ENCODE measurements at regions not wholly inside any gene's neighbourhood (a gene's known extent, or its start where the extent isn't known, plus 50 kb on each side); places are given as distances from the start of the nearest gene placed in this dataset.

GRCh38 chr1:78715181-78715661 lies 65.6 kb downstream of the IFI44 start:
- no peak for DNase-seq (ENCODE audit: low spot score)
- H3K4me1 Mint-ChIP-seq (ENCODE audit: low read depth), result no peaks in the 10 kb centered on the region
- intact Hi-C loops (cut with micrococcal nuclease), result no loop called here
- H3K36me3 Mint-ChIP-seq (ENCODE audit: low read depth), result no peaks in the 10 kb centered on the region
- H3K4me3 Mint-ChIP-seq, result no peak overlapping the region
- H3K27me3 Mint-ChIP-seq (ENCODE audit: insufficient read depth), result peaks cover 10% of the 10 kb centered on the region
- H3K9me3 Mint-ChIP-seq, result no peaks in the 10 kb centered on the region
- H3K27ac Mint-ChIP-seq, result no peak overlapping the region

- peaks cover 10% of the 10 kb centered on the region for H3K27me3 Mint-ChIP-seq (ENCODE audit: insufficient read depth)
- no peak for DNase-seq (ENCODE audit: low spot score)
- no peaks in the 10 kb centered on the region for H3K9me3 Mint-ChIP-seq
- intact Hi-C loops (cut with micrococcal nuclease), result no loop called here
- H3K27ac Mint-ChIP-seq, result no peak overlapping the region
- no peaks in the 10 kb centered on the region for H3K36me3 Mint-ChIP-seq (ENCODE audit: low read depth)
- H3K4me3 Mint-ChIP-seq, result no peak overlapping the region
- no peaks in the 10 kb centered on the region for H3K4me1 Mint-ChIP-seq (ENCODE audit: low read depth)
Measured at GRCh38 chr1:78716186-78716585, 66.6 kb downstream of the IFI44 start.

GRCh38 chr1:78718566-78718965 lies 68.9 kb downstream of the IFI44 start:
- Mint-ChIP-seq H3K9me3 (no peaks in the 10 kb centered on the region), H3K4me3 (no peak overlapping the region), H3K4me1 (ENCODE audit: low read depth) (no peaks in the 10 kb centered on the region), H3K27ac (no peak overlapping the region), H3K36me3 (ENCODE audit: low read depth) (no peaks in the 10 kb centered on the region), H3K27me3 (ENCODE audit: insufficient read depth) (peaks cover 10% of the 10 kb centered on the region)
- intact Hi-C loops (cut with micrococcal nuclease), result no loop called here
- DNase-seq (ENCODE audit: low spot score), result no peak

- Mint-ChIP-seq H3K9me3 (no peaks in the 10 kb centered on the region), H3K4me3 (no peak overlapping the region), H3K36me3 (ENCODE audit: low read depth) (no peaks in the 10 kb centered on the region), H3K4me1 (ENCODE audit: low read depth) (no peaks in the 10 kb centered on the region), H3K27me3 (ENCODE audit: insufficient read depth) (peaks cover 3% of the 10 kb centered on the region), H3K27ac (no peak overlapping the region)
- intact Hi-C loops (cut with micrococcal nuclease), result no loop called here
- DNase-seq (ENCODE audit: low spot score), result no peak
Measured at GRCh38 chr1:78721136-78721535, 71.5 kb downstream of the IFI44 start.

GRCh38 chr1:78722105-78722504 lies 72.5 kb downstream of the IFI44 start:
- Mint-ChIP-seq H3K27me3 (ENCODE audit: insufficient read depth) (peaks cover 3% of the 10 kb centered on the region), H3K9me3 (no peaks in the 10 kb centered on the region), H3K36me3 (ENCODE audit: low read depth) (no peaks in the 10 kb centered on the region), H3K4me3 (no peak overlapping the region), H3K4me1 (ENCODE audit: low read depth) (no peaks in the 10 kb centered on the region), H3K27ac (no peak overlapping the region)
- intact Hi-C loops (cut with micrococcal nuclease), result no loop called here
- DNase-seq (ENCODE audit: low spot score), result no peak

- no peaks in the 10 kb centered on the region for H3K36me3 Mint-ChIP-seq (ENCODE audit: low read depth)
- H3K4me3 Mint-ChIP-seq, result no peak overlapping the region
- intact Hi-C loops (cut with micrococcal nuclease), result no loop called here
- no peak overlapping the region for H3K27ac Mint-ChIP-seq
- no peaks in the 10 kb centered on the region for H3K4me1 Mint-ChIP-seq (ENCODE audit: low read depth)
- no peaks in the 10 kb centered on the region for H3K9me3 Mint-ChIP-seq
- H3K27me3 Mint-ChIP-seq (ENCODE audit: insufficient read depth), result peaks cover 3% of the 10 kb centered on the region
- DNase-seq (ENCODE audit: low spot score), result no peak
Measured at GRCh38 chr1:78722521-78722920, 72.9 kb downstream of the IFI44 start.

GRCh38 chr1:78722947-78723346 lies 73.3 kb downstream of the IFI44 start:
- no peak overlapping the region for H3K4me3 Mint-ChIP-seq
- no peaks in the 10 kb centered on the region for H3K4me1 Mint-ChIP-seq (ENCODE audit: low read depth)
- intact Hi-C loops (cut with micrococcal nuclease), result no loop called here
- no peak for DNase-seq (ENCODE audit: low spot score)
- peaks cover 3% of the 10 kb centered on the region for H3K27me3 Mint-ChIP-seq (ENCODE audit: insufficient read depth)
- H3K27ac Mint-ChIP-seq, result no peak overlapping the region
- H3K36me3 Mint-ChIP-seq (ENCODE audit: low read depth), result no peaks in the 10 kb centered on the region
- H3K9me3 Mint-ChIP-seq, result no peaks in the 10 kb centered on the region

GRCh38 chr1:78726686-78727085 lies 77.1 kb downstream of the IFI44 start:
- H3K4me1 Mint-ChIP-seq (ENCODE audit: low read depth), result no peaks in the 10 kb centered on the region

GRCh38 chr1:78728359-78728758 lies 78.7 kb downstream of the IFI44 start:
- intact Hi-C loops (cut with micrococcal nuclease), result no loop called here
- Mint-ChIP-seq H3K4me3 (no peak overlapping the region), H3K36me3 (ENCODE audit: low read depth) (no peaks in the 10 kb centered on the region), H3K4me1 (ENCODE audit: low read depth) (no peaks in the 10 kb centered on the region), H3K27me3 (ENCODE audit: insufficient read depth) (peaks cover 3% of the 10 kb centered on the region), H3K9me3 (no peaks in the 10 kb centered on the region), H3K27ac (no peak overlapping the region)
- DNase-seq (ENCODE audit: low spot score), result no peak

More at GRCh38 chr1:78726686-78727085, 77.1 kb downstream of the IFI44 start:
- Mint-ChIP-seq H3K36me3 (ENCODE audit: low read depth) (no peaks in the 10 kb centered on the region), H3K27me3 (ENCODE audit: insufficient read depth) (peaks cover 5% of the 10 kb centered on the region), H3K9me3 (no peaks in the 10 kb centered on the region), H3K27ac (no peak overlapping the region), H3K4me3 (no peak overlapping the region)
- intact Hi-C loops (cut with micrococcal nuclease), result no loop called here
- DNase-seq (ENCODE audit: low spot score), result no peak

- intact Hi-C loops (cut with micrococcal nuclease), result no loop called here
- H3K4me3 Mint-ChIP-seq, result no peak overlapping the region
Measured at GRCh38 chr1:78730054-78730453, 80.4 kb downstream of the IFI44 start.

GRCh38 chr1:78731674-78732073 lies 82.0 kb downstream of the IFI44 start:
- intact Hi-C loops (cut with micrococcal nuclease), result no loop called here
- H3K4me1 Mint-ChIP-seq (ENCODE audit: low read depth), result no peaks in the 10 kb centered on the region
- H3K9me3 Mint-ChIP-seq, result no peaks in the 10 kb centered on the region
- peaks cover 3% of the 10 kb centered on the region for H3K27me3 Mint-ChIP-seq (ENCODE audit: insufficient read depth)
- no peaks in the 10 kb centered on the region for H3K36me3 Mint-ChIP-seq (ENCODE audit: low read depth)
- no peak overlapping the region for H3K4me3 Mint-ChIP-seq
- no peak overlapping the region for H3K27ac Mint-ChIP-seq
- DNase-seq (ENCODE audit: low spot score), result no peak

More at GRCh38 chr1:78730054-78730453, 80.4 kb downstream of the IFI44 start:
- Mint-ChIP-seq H3K4me1 (ENCODE audit: low read depth) (no peaks in the 10 kb centered on the region), H3K36me3 (ENCODE audit: low read depth) (no peaks in the 10 kb centered on the region), H3K27ac (no peak overlapping the region), H3K9me3 (no peaks in the 10 kb centered on the region), H3K27me3 (ENCODE audit: insufficient read depth) (peaks cover 3% of the 10 kb centered on the region)
- DNase-seq (ENCODE audit: low spot score), result no peak

- no peaks in the 10 kb centered on the region for H3K36me3 Mint-ChIP-seq (ENCODE audit: low read depth)
- peaks cover 6% of the 10 kb centered on the region for H3K9me3 Mint-ChIP-seq
- H3K4me1 Mint-ChIP-seq (ENCODE audit: low read depth), result no peaks in the 10 kb centered on the region
- no peak overlapping the region for H3K27ac Mint-ChIP-seq
- H3K27me3 Mint-ChIP-seq (ENCODE audit: insufficient read depth), result no peaks in the 10 kb centered on the region
- intact Hi-C loops (cut with micrococcal nuclease), result no loop called here
- no peak for DNase-seq (ENCODE audit: low spot score)
- no peak overlapping the region for H3K4me3 Mint-ChIP-seq
Measured at GRCh38 chr1:78737241-78737640, 87.6 kb downstream of the IFI44 start.

GRCh38 chr1:78743626-78744025 lies 94.0 kb downstream of the IFI44 start:
- H3K4me3 Mint-ChIP-seq, result no peak overlapping the region
- H3K27ac Mint-ChIP-seq, result no peak overlapping the region
- peaks cover 2% of the 10 kb centered on the region for H3K9me3 Mint-ChIP-seq
- H3K36me3 Mint-ChIP-seq (ENCODE audit: low read depth), result no peaks in the 10 kb centered on the region
- intact Hi-C loops (cut with micrococcal nuclease), result no loop called here
- H3K4me1 Mint-ChIP-seq (ENCODE audit: low read depth), result no peaks in the 10 kb centered on the region
- no peak for DNase-seq (ENCODE audit: low spot score)
- H3K27me3 Mint-ChIP-seq (ENCODE audit: insufficient read depth), result peaks cover 9% of the 10 kb centered on the region

GRCh38 chr1:78745111-78745510 lies 95.5 kb downstream of the IFI44 start:
- Mint-ChIP-seq H3K4me1 (ENCODE audit: low read depth) (no peaks in the 10 kb centered on the region), H3K4me3 (no peak overlapping the region), H3K36me3 (ENCODE audit: low read depth) (no peaks in the 10 kb centered on the region), H3K27me3 (ENCODE audit: insufficient read depth) (peaks cover 9% of the 10 kb centered on the region), H3K9me3 (no peaks in the 10 kb centered on the region), H3K27ac (no peak overlapping the region)
- DNase-seq (ENCODE audit: low spot score), result no peak
- intact Hi-C loops (cut with micrococcal nuclease), result no loop called here

Measured in activated T-helper 1 cell treated with anti-CD3 and anti-CD28 coated beads, Interleukin-12 subunit alpha, Interleukin-12 subunit beta, Interleukin-2, Interleukin-4 antibody, amounts not matched to agents 30 ng/mL and 10 ng/mL and 1 ng/mL, durations not matched to agents 14 hours and 24 hours and 36 hours (primary cell).